H1 (cell line): ENCODE measurements at regions not wholly inside any gene's neighbourhood (a gene's known extent, or its start where the extent isn't known, plus 50 kb on each side); places are given as distances from the start of the nearest gene placed in this dataset.

Experiments used
- CTCF ChIA-PET: fragments of 300-600 bp; sonication (Branson Sonifier 250); formaldehyde crosslinking; loops from one replicate; lab custom pipeline; 2021; ENCODE audit not compliant: partially characterized antibody; lab: Charles Lee
- POLR2A ChIA-PET: fragments of 300-600 bp; sonication (Branson Sonifier 250); formaldehyde crosslinking; loops from one replicate; lab custom pipeline; 2021; ENCODE audit warnings: inconsistent platforms; ENCODE audit not compliant: partially characterized antibody; lab: Charles Lee
- DNase-seq, 2 experiments: peaks; one replicate each; pipeline versions ENCODE4 v3.0.0 to v3.0.0-alpha.2; 2010 to 2022; ENCODE audit warnings: low spot score in 2 of 2, low read depth in 1 of 2, mixed read lengths in 1 of 2
- FAIRE-seq: peaks from 2 replicates; lab custom pipeline; 2011; peaks lifted over from hg19 to GRCh38; lab: Jason Lieb, UNC
- H2AFZ ChIP-seq: 2 replicates; pipeline ENCODE4 v1.8.1; 2012; ENCODE audit warnings: low read length, inconsistent platforms
- H2AK5ac ChIP-seq: 2 replicates; pipeline ENCODE4 v1.6.1; 2013; ENCODE audit warnings: low read depth, low read length
- H2BK120ac ChIP-seq: replicated peaks from 2 replicates; pipeline ENCODE3; 2013; ENCODE audit warnings: low read depth, low read length, inconsistent platforms
- H2BK12ac ChIP-seq: 2 replicates; pipeline ENCODE4 v1.6.1; 2013; ENCODE audit warnings: low read depth, low read length
- H2BK15ac ChIP-seq: 2 replicates; pipeline ENCODE4 v1.6.1; 2013; ENCODE audit warnings: low read length
- H2BK20ac ChIP-seq: 2 replicates; pipeline ENCODE4 v1.6.1; 2013; ENCODE audit warnings: low read length
- H2BK5ac ChIP-seq: 2 replicates; pipeline ENCODE4 v1.6.1; 2013; ENCODE audit warnings: low read depth, low read length
- H3K14ac ChIP-seq: 2 replicates; pipeline ENCODE4 v1.6.1; 2013; ENCODE audit warnings: inconsistent platforms; ENCODE audit not compliant: insufficient read length
- H3K18ac ChIP-seq: 2 replicates; pipeline ENCODE4 v1.6.1; 2013; ENCODE audit warnings: low read length; ENCODE audit errors: extremely low read depth
- H3K23ac ChIP-seq: 2 replicates; pipeline ENCODE4 v1.6.1; 2013; ENCODE audit warnings: inconsistent platforms; ENCODE audit not compliant: insufficient read length
- H3K23me2 ChIP-seq: 2 replicates; pipeline ENCODE4 v1.6.1; 2013; ENCODE audit warnings: low read depth, low read length
- H3K27ac ChIP-seq: 2 replicates; pipeline ENCODE4 v1.6.1; 2011; ENCODE audit warnings: low read depth, low read length, inconsistent platforms
- H3K27me3 ChIP-seq, 4 experiments: replicated peaks in 1 of 4; 1 replicate in 1 of 4; 2 replicates in 3 of 4; pipeline versions ENCODE4 v1.6.1 to v1.8.1; 2011 to 2013; ENCODE audit warnings: low read length in 3 of 4, mild to moderate bottlenecking in 3 of 4, inconsistent platforms in 2 of 4, mixed read lengths in 2 of 4, moderate library complexity in 1 of 4; ENCODE audit not compliant: control insufficient read depth in 3 of 4, insufficient read depth in 3 of 4; ENCODE audit errors: extremely low read depth in 1 of 4
- H3K36me3 ChIP-seq, 4 experiments: 2 replicates each; pipeline versions ENCODE4 v1.6.1 to v1.8.1; 2011 to 2013; ENCODE audit warnings: mild to moderate bottlenecking in 4 of 4, low read length in 3 of 4, moderate library complexity in 2 of 4, control low read depth in 1 of 4, inconsistent platforms in 1 of 4; ENCODE audit not compliant: insufficient read depth in 4 of 4, control insufficient read depth in 2 of 4
- H3K4ac ChIP-seq: replicated peaks from 2 replicates; pipeline ENCODE3; 2013; ENCODE audit warnings: low read length, low read depth, mixed read lengths, inconsistent platforms; ENCODE audit not compliant: insufficient read length
- H3K4me1 ChIP-seq, 4 experiments: replicated peaks in 1 of 4; 1 replicate in 1 of 4; 2 replicates in 3 of 4; pipeline versions ENCODE4 v1.6.1 to v1.8.1; 2011 to 2013; ENCODE audit warnings: low read length in 3 of 4, inconsistent platforms in 2 of 4, mixed read lengths in 1 of 4; ENCODE audit not compliant: insufficient read depth in 4 of 4, control insufficient read depth in 3 of 4
- H3K4me2 ChIP-seq, 2 experiments: 2 replicates each; pipeline versions ENCODE4 v1.6.1 to v1.8.1; 2011 to 2013; ENCODE audit warnings: low read depth in 2 of 2, low read length in 2 of 2, control low read depth in 1 of 2, inconsistent platforms in 1 of 2, mild to moderate bottlenecking in 1 of 2; ENCODE audit not compliant: insufficient read depth in 1 of 2
- H3K4me3 ChIP-seq, 4 experiments: fragments of 200-600, 300-600 bp in 1 of 4; sonication (generic), shearing (Covaris generic), sonication (Bioruptor Twin) in 1 of 4; 2 replicates each; pipeline versions ENCODE4 v1.5.1 to v1.8.1; 2011 to 2016; ENCODE audit warnings: low read length in 4 of 4, low read depth in 3 of 4, control low read depth in 2 of 4, inconsistent platforms in 2 of 4, mild to moderate bottlenecking in 2 of 4, mixed read lengths in 1 of 4, moderate library complexity in 1 of 4; ENCODE audit not compliant: insufficient read depth in 2 of 4; ENCODE audit errors: extremely low read depth in 1 of 4
- H3K56ac ChIP-seq: replicated peaks from 2 replicates; pipeline ENCODE3; 2013; ENCODE audit warnings: low read depth, mild to moderate bottlenecking, mixed read lengths, low read length, inconsistent platforms; ENCODE audit not compliant: insufficient read length
- H3K79me1 ChIP-seq: 2 replicates; pipeline ENCODE4 v1.6.1; 2013; ENCODE audit warnings: low read depth, low read length, control low read depth
- H3K79me2 ChIP-seq, 2 experiments: 2 replicates each; pipeline versions ENCODE4 v1.6.1 to v1.8.1; 2012 to 2013; ENCODE audit warnings: low read length in 2 of 2, mild to moderate bottlenecking in 2 of 2, inconsistent platforms in 1 of 2; ENCODE audit not compliant: insufficient read depth in 2 of 2, control insufficient read depth in 1 of 2
- H3K9ac ChIP-seq, 4 experiments: replicated peaks in 1 of 4; 1 replicate in 1 of 4; 2 replicates in 3 of 4; pipeline versions ENCODE4 v1.6.1 to v1.8.1; 2011 to 2013; ENCODE audit warnings: low read depth in 3 of 4, low read length in 3 of 4, control low read depth in 2 of 4, mild to moderate bottlenecking in 2 of 4, moderate library complexity in 2 of 4, inconsistent platforms in 1 of 4; ENCODE audit errors: extremely low read depth in 1 of 4
- H3K9me3 ChIP-seq, 2 experiments: 2 replicates each; pipeline versions ENCODE4 v1.6.1 to v1.8.1; 2012 to 2013; ENCODE audit warnings: mild to moderate bottlenecking in 2 of 2, moderate library complexity in 2 of 2, control low read depth in 1 of 2, inconsistent platforms in 1 of 2, low read depth in 1 of 2, low read length in 1 of 2, mixed read lengths in 1 of 2; ENCODE audit not compliant: insufficient read depth in 2 of 2
- H4K20me1 ChIP-seq, 2 experiments: replicated peaks in 1 of 2; 2 replicates each; pipeline versions ENCODE3 to v1.8.1; 2011 to 2013; ENCODE audit warnings: inconsistent platforms in 2 of 2, low read length in 2 of 2, mild to moderate bottlenecking in 1 of 2; ENCODE audit not compliant: insufficient read depth in 2 of 2, control insufficient read depth in 1 of 2
- H4K5ac ChIP-seq: 2 replicates; pipeline ENCODE4 v1.6.1; 2013; ENCODE audit warnings: low read length, low read depth, mixed read lengths, inconsistent platforms; ENCODE audit not compliant: insufficient read length
- H4K8ac ChIP-seq: 2 replicates; pipeline ENCODE4 v1.8.0; 2013; ENCODE audit warnings: mild to moderate bottlenecking, moderate library complexity, low read length, inconsistent platforms; ENCODE audit not compliant: insufficient read depth; ENCODE audit errors: extremely low read depth
- H4K91ac ChIP-seq: replicated peaks from 2 replicates; pipeline ENCODE3; 2013; ENCODE audit warnings: low read length, mixed read lengths, inconsistent platforms; ENCODE audit not compliant: insufficient read length
- CBX5 ChIP-seq: fragments of 300-800, 300-1000 bp; sonication (generic); IDR thresholded peaks from 2 replicates; pipeline ENCODE4 v1.7.1; 2016; ENCODE audit warnings: antibody characterized with exemption, low read length, low read depth
- CBX8 ChIP-seq: fragments of 300-800, 300-1000 bp; sonication (generic); IDR thresholded peaks from 2 replicates; pipeline ENCODE4 v1.7.1; 2016; ENCODE audit warnings: low read depth, low read length, borderline replicate concordance
- CTCF ChIP-seq, 3 experiments: IDR thresholded peaks; 1 replicate in 2 of 3; 2 replicates in 1 of 3; pipeline versions ENCODE4 v1.5.1 to v1.6.1; 2011; ENCODE audit warnings: low read length in 3 of 3, mild to moderate bottlenecking in 3 of 3, inconsistent platforms in 2 of 3, low read depth in 1 of 3, moderate library complexity in 1 of 3; ENCODE audit not compliant: insufficient read depth in 1 of 3; ENCODE audit errors: control extremely low read depth in 1 of 3
- KDM1A ChIP-seq: fragments of 200-600, 300-600 bp; sonication (generic); IDR thresholded peaks from 2 replicates; pipeline ENCODE4 v1.7.1; 2016; ENCODE audit warnings: mild to moderate bottlenecking, low read length, borderline replicate concordance
- RBBP5 ChIP-seq: IDR thresholded peaks from 2 replicates; pipeline ENCODE4 v1.7.1; 2012; ENCODE audit warnings: low read depth, mild to moderate bottlenecking, inconsistent platforms, low read length, moderate library complexity, borderline replicate concordance
- SP1 ChIP-seq: IDR thresholded peaks from 2 replicates; pipeline ENCODE4 v1.6.1; 2011; ENCODE audit warnings: low read depth, low read length
- SP2 ChIP-seq: IDR thresholded peaks from 2 replicates; pipeline ENCODE4 v1.6.1; 2012; ENCODE audit warnings: mild to moderate bottlenecking, low read length, inconsistent platforms
- TAF7 ChIP-seq: optimal IDR thresholded peaks from 2 replicates; pipeline ENCODE3; 2011; ENCODE audit warnings: low read depth, mild to moderate bottlenecking, inconsistent platforms, low read length, moderate library complexity, borderline replicate concordance
- TCF12 ChIP-seq: IDR thresholded peaks from 2 replicates; pipeline ENCODE4 v1.6.1; 2011; ENCODE audit warnings: low read depth, mild to moderate bottlenecking, low read length
- USF2 ChIP-seq: IDR thresholded peaks from 2 replicates; pipeline ENCODE4 v1.6.1; 2011; ENCODE audit warnings: low read length, improper control_type of control experiment
- YY1 ChIP-seq: IDR thresholded peaks from 2 replicates; pipeline ENCODE4 v1.6.1; 2011; ENCODE audit warnings: low read depth, mild to moderate bottlenecking, low read length
- WGBS, 2 experiments: shearing (Covaris generic) in 1 of 2; methylation state at CpG; one replicate each; pipeline versions ENCODE4 v1.1.6 to v1.1.7; 2013 to 2015; ENCODE audit warnings: low lambda C conversion rate in 2 of 2, mixed read lengths in 2 of 2, inconsistent platforms in 1 of 2, low coverage in 1 of 2, missing lambda C conversion rate in 1 of 2; ENCODE audit not compliant: insufficient replicate concordance in 2 of 2, insufficient coverage in 1 of 2, insufficient read length in 1 of 2; ENCODE audit errors: extremely low coverage in 1 of 2, missing lambda C conversion rate in 1 of 2; 5-methylcytosine and 5-hydroxymethylcytosine counted together

- H3K79me1 ChIP-seq: no peaks in the 10 kb centered on the region
- no peak overlapping the region for H2BK15ac ChIP-seq
- H4K20me1 ChIP-seq: no peaks in the 10 kb centered on the region
- no peak overlapping the region for H3K27ac ChIP-seq
- H3K18ac ChIP-seq: no peak overlapping the region
- H3K27me3 ChIP-seq: no peaks in the 10 kb centered on the region
- no peak overlapping the region for H4K91ac ChIP-seq
- no peak overlapping the region for H2BK12ac ChIP-seq
- H2AFZ ChIP-seq: no peak overlapping the region
- no peak overlapping the region for H3K9ac ChIP-seq
- H3K4me2 ChIP-seq: no peak overlapping the region
- H3K14ac ChIP-seq: no peak overlapping the region
- H2BK5ac ChIP-seq: no peak overlapping the region
- H3K56ac ChIP-seq: no peak overlapping the region
- no peaks in the 10 kb centered on the region for H3K23me2 ChIP-seq
- WGBS, 2 experiments: 87% methylated on average over 4 of the region's 4 CpGs; no CpG with 5 or more reads in 1 of the 2 experiments
- H3K4me1 ChIP-seq: peaks cover 0 to 4% (median 2%) of the 10 kb centered on the region in 4 experiments; a peak in 3 of 7 replicates
- no peak overlapping the region for H3K4ac ChIP-seq
- no peak overlapping the region for H4K8ac ChIP-seq
- DNase-seq: no peak
- no peak overlapping the region for H2BK20ac ChIP-seq
- H4K5ac ChIP-seq: no peak overlapping the region
- no peak overlapping the region for H2AK5ac ChIP-seq
- H3K79me2 ChIP-seq: no peaks in the 10 kb centered on the region
- H3K23ac ChIP-seq: no peak overlapping the region
- no peaks in the 10 kb centered on the region for H3K9me3 ChIP-seq
- POLR2A ChIA-PET: no interaction called here
- H3K4me3 ChIP-seq: no peak overlapping the region
- no peak overlapping the region for H2BK120ac ChIP-seq
- FAIRE-seq: no peak
- CTCF ChIA-PET: interaction anchor here (2.5 kb wide), 1 partner anchor 16 kb away, joined by 8 read pairs; no protein-coding TSS in a partner anchor
- H3K36me3 ChIP-seq: no peaks in the 10 kb centered on the region
- TF ChIP-seq SP1: no peak
- TF ChIP-seq TCF12: no peak
- no peak for TF ChIP-seq CBX8
- TF ChIP-seq CBX5: no peak
- no peak for TF ChIP-seq CTCF (IDR thresholded peaks at IDR 0.05; ENCODE audit: control extremely low read depth in 1 of 3, insufficient read depth in 1 of 3, low read depth in 1 of 3, low read length in 3 of 3)
- no peak for TF ChIP-seq KDM1A
- TF ChIP-seq RBBP5: no peak
- TF ChIP-seq YY1: no peak
- no peak for TF ChIP-seq USF2
- TF ChIP-seq SP2: no peak
- no peak for TF ChIP-seq TAF7
These were observed 60.3 kb upstream of the CHRNA7 start for GRCh38 chr15:31970007-31970406.
